Activated CD8-positive, alpha-beta T cell treated with anti-CD3 and anti-CD28 coated beads for 36 hours (primary cell): ENCODE measurements at regions not wholly inside any gene's neighbourhood (a gene's known extent, or its start where the extent isn't known, plus 50 kb on each side); places are given as distances from the start of the nearest gene placed in this dataset.

Source experiments
- ATAC-seq: fragments of 200-7000 bp; cut with Tn5 transposase; one replicate; pipeline ENCODE4 v1.10.0; 2021; ENCODE audit warnings: mild to moderate bottlenecking, moderate library complexity
- CTCF ChIA-PET: fragments of 350-600 bp; sonication (Branson Sonifier 250); formaldehyde crosslinking; loops from one replicate; lab custom pipeline; 2021; ENCODE audit warnings: antibody characterized with exemption; lab: Charles Lee
- POLR2A ChIA-PET: fragments of 350-600 bp; sonication (Branson Sonifier 250); formaldehyde crosslinking; loops from one replicate; lab custom pipeline; 2021; ENCODE audit warnings: antibody characterized with exemption; lab: Charles Lee
- DNase-seq: peaks from one replicate; pipeline ENCODE4 v3.0.0-alpha.2; 2020
- H3K27ac Mint-ChIP-seq: one replicate; pipeline ENCODE4 v1.8.0; 2021; ENCODE audit warnings: mild to moderate bottlenecking, mixed read lengths
- H3K27me3 Mint-ChIP-seq: one replicate; pipeline ENCODE4 v1.8.0; 2021; ENCODE audit warnings: mixed read lengths
- H3K36me3 Mint-ChIP-seq: one replicate; pipeline ENCODE4 v1.8.0; 2021; ENCODE audit warnings: low read depth, mixed read lengths
- H3K4me1 Mint-ChIP-seq: one replicate; pipeline ENCODE4 v1.8.0; 2021; ENCODE audit warnings: low read depth, mixed read lengths
- H3K4me3 Mint-ChIP-seq: one replicate; pipeline ENCODE4 v1.8.0; 2021; ENCODE audit warnings: mild to moderate bottlenecking, moderate library complexity, mixed read lengths
- H3K9me3 Mint-ChIP-seq: one replicate; pipeline ENCODE4 v1.8.0; 2021; ENCODE audit warnings: mixed read lengths
- intact Hi-C: fragments of 100-400 bp; cut with micrococcal nuclease; formaldehyde crosslinking; loops from one replicate; pipeline ENCODE4 v1.10.0; 2022
- TF ChIP-seq, protein P1 (sequence below): fragments of 200-600 bp; IDR thresholded peaks from one replicate; pipeline ENCODE4 v1.8.0; 2022; ENCODE audit warnings: antibody characterized with exemption, mild to moderate bottlenecking

DNA sequence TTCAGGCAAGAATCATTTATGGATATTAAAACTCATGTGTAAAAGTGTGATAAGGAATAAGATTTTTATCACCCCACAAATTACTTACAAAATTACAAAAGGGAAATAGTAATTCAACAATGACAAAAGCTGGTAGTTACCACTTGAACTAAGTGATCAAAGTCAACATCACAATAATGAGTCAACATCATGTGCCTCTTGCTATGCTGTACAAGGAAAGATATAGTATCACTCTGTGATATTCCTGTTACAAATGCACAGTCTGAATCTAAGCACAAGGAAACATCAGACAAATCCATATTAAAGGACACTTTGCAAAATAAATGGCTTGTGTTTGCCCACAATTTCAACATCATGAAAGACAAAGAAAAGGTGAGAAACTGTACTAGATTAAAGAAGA lies 90.5 kb upstream of the PLCL2 start:
- no peaks in the 10 kb centered on the region for H3K36me3 Mint-ChIP-seq
- no peak for ATAC-seq
- DNase-seq = no peak

DNA sequence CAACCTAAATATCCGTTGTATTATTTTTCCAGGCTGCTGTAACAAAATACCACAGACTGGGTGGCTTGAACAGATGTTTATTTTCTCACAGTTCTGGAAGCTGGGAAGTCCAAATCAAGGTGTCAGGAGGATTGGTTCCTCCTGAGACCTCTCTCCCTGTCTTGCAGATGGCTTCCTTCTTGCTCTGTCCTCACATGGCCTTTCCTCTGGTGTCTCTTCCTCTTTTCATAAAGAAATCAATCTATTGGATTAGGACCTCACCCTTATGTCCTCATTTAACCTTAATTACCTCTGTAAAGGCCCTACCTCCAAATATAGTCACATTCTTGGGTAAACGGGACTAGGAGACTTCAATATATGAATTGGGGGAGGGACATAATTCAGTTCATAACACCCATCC lies 89.2 kb upstream of the PLCL2 start:
- H3K4me3 Mint-ChIP-seq = no peak overlapping the region
- CTCF ChIA-PET = no interaction called here
- TF ChIP-seq, protein P1, sequence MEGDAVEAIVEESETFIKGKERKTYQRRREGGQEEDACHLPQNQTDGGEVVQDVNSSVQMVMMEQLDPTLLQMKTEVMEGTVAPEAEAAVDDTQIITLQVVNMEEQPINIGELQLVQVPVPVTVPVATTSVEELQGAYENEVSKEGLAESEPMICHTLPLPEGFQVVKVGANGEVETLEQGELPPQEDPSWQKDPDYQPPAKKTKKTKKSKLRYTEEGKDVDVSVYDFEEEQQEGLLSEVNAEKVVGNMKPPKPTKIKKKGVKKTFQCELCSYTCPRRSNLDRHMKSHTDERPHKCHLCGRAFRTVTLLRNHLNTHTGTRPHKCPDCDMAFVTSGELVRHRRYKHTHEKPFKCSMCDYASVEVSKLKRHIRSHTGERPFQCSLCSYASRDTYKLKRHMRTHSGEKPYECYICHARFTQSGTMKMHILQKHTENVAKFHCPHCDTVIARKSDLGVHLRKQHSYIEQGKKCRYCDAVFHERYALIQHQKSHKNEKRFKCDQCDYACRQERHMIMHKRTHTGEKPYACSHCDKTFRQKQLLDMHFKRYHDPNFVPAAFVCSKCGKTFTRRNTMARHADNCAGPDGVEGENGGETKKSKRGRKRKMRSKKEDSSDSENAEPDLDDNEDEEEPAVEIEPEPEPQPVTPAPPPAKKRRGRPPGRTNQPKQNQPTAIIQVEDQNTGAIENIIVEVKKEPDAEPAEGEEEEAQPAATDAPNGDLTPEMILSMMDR = no peak
- POLR2A ChIA-PET = no interaction called here
- DNase-seq (no peak), ATAC-seq (no peak)
- peaks cover 3% of the 10 kb centered on the region for H3K9me3 Mint-ChIP-seq
- H3K4me1 Mint-ChIP-seq = peaks cover 31% of the 10 kb centered on the region
- no peaks in the 10 kb centered on the region for H3K36me3 Mint-ChIP-seq
- peaks cover 4% of the 10 kb centered on the region for H3K27me3 Mint-ChIP-seq
- intact Hi-C loops = no loop called here
- no peak overlapping the region for H3K27ac Mint-ChIP-seq

More for the DNA sequence above, 90.5 kb upstream of the PLCL2 start:
- no peak overlapping the region for H3K4me3 Mint-ChIP-seq
- no peak overlapping the region for H3K27ac Mint-ChIP-seq
- intact Hi-C loops = no loop called here
- peaks cover 38% of the 10 kb centered on the region for H3K4me1 Mint-ChIP-seq
- ChIA-PET CTCF (no interaction called here), POLR2A (no interaction called here)
- TF ChIP-seq, protein P1 = no peak
- H3K27me3 Mint-ChIP-seq = peaks cover 4% of the 10 kb centered on the region
- H3K9me3 Mint-ChIP-seq = peaks cover 7% of the 10 kb centered on the region

DNA sequence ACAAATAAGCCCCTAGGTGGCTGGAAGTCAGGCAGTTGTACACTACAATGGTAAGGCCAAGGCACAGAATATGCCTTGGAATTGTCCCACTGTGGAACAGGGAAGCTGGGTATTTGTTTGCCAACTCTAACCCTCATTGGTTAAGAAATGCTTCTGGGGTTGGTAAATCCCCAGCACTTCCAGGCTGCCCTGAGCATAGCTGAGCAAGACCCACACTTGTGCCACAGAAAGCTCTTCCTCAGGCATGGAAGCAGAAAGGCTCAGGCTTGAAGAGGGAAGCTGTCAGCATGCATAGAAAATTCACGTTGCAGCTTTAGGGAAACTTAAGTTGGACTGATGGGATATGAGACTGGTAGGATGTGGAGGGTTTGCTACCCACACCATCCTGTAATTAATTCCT lies 86.9 kb upstream of the PLCL2 start:
- H3K4me3 Mint-ChIP-seq = no peak overlapping the region
- no peak for ATAC-seq

DNA sequence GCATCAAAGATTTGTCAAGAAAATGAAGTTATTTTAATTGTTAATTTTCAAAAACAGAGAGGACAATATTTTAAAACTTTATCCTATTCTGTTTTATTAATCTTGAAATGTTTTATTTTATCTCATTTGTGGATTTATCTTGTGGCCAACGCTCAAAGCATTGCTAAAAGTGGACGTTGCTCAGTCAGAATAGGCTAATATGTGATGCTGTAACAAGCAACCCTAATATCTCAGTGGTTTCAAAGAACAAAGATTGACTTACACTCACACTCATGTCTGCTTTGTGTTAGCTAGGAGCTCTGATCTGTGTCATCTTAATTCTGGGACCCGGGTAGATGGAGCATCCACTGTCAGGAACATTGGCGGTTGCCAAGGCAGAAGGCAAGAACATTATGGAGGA lies 86.0 kb upstream of the PLCL2 start:
- intact Hi-C loops = no loop called here
- ChIA-PET POLR2A (no interaction called here), CTCF (no interaction called here)
- ATAC-seq (no peak), DNase-seq (no peak)
- H3K27ac Mint-ChIP-seq = no peak overlapping the region
- peaks cover 29% of the 10 kb centered on the region for H3K4me1 Mint-ChIP-seq
- H3K36me3 Mint-ChIP-seq = no peaks in the 10 kb centered on the region
- peaks cover 3% of the 10 kb centered on the region for H3K9me3 Mint-ChIP-seq
- no peaks in the 10 kb centered on the region for H3K27me3 Mint-ChIP-seq
- H3K4me3 Mint-ChIP-seq = no peak overlapping the region
- TF ChIP-seq, protein P1 = no peak

More for the DNA sequence above, 86.9 kb upstream of the PLCL2 start:
- no peak for DNase-seq
- Mint-ChIP-seq H3K27ac (no peak overlapping the region), H3K9me3 (peaks cover 3% of the 10 kb centered on the region), H3K27me3 (peaks cover 1% of the 10 kb centered on the region), H3K4me1 (peaks cover 33% of the 10 kb centered on the region), H3K36me3 (no peaks in the 10 kb centered on the region)
- POLR2A ChIA-PET = no interaction called here
- intact Hi-C loops = no loop called here
- CTCF ChIA-PET = no interaction called here
- TF ChIP-seq, protein P1 = no peak

DNA sequence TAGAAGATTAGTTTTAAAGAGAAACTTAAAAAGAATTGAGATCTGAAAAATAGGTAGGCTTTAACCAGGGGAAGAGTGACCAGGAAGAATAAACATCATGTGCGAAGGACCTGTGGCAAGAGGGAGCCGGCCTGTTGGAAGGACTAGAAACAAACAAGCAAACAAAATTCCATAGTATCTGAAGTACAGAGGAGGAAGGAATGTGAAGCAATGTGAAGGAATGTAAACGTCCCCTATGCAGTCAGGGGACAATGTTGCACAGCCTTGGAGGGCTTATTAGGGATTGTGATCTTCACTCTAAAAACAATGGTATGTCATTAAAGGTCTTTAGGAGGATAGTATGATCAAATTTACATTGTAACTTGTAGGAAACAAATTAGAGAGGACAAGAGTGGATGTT lies 84.4 kb upstream of the PLCL2 start:
- TF ChIP-seq, protein P1 = no peak
- H3K4me1 Mint-ChIP-seq = peaks cover 29% of the 10 kb centered on the region
- H3K36me3 Mint-ChIP-seq = no peaks in the 10 kb centered on the region
- DNase-seq = no peak
- intact Hi-C loops = no loop called here
- no peak for ATAC-seq
- ChIA-PET POLR2A (no interaction called here), CTCF (no interaction called here)
- H3K4me3 Mint-ChIP-seq = no peak overlapping the region
- H3K9me3 Mint-ChIP-seq = peaks cover 3% of the 10 kb centered on the region
- peak overlapping the region; percentile 30 for H3K27ac Mint-ChIP-seq
- H3K27me3 Mint-ChIP-seq = no peaks in the 10 kb centered on the region
